Gastrocnemius medialis (tissue), 4 donors: ENCODE measurements at regions not wholly inside any gene's neighbourhood (a gene's known extent, or its start where the extent isn't known, plus 50 kb on each side); places are given as distances from the start of the nearest gene placed in this dataset.

ENCODE experiments used
- ATAC-seq, 2 donors: fragments of 150-250 bp; one replicate each; pipeline ENCODE4 v1.9.1; 2016
- DNase-seq, 2 donors: peaks; one replicate each; pipeline ENCODE4 v3.0.0-alpha.2; 2019
- H3K27ac ChIP-seq, 4 donors: fragments of 200-600 bp; sonication (generic); 1 replicate in 1 of 4; 2 replicates in 3 of 4; pipeline ENCODE4 v1.5.1; 2016 to 2018; ENCODE audit warnings: mild to moderate bottlenecking in 2 of 4, moderate library complexity in 1 of 4
- H3K27me3 ChIP-seq, 3 donors: fragments of 200-600 bp; sonication (generic) in 2 of 3; 1 replicate in 1 of 3; 2 replicates in 2 of 3; pipeline versions ENCODE4 v1.5.1 to v1.6.0; 2016 to 2019; ENCODE audit warnings: mild to moderate bottlenecking in 1 of 3, moderate library complexity in 1 of 3
- H3K36me3 ChIP-seq, 2 donors: fragments of 200-600 bp; sonication (generic) in 1 of 2; one replicate each; pipeline ENCODE4 v1.5.1; 2017 to 2018
- H3K4me1 ChIP-seq, 2 donors: fragments of 200-600 bp; sonication (generic) in 1 of 2; one replicate each; pipeline ENCODE4 v1.5.1; 2016 to 2017; ENCODE audit warnings: mild to moderate bottlenecking in 2 of 2
- H3K4me3 ChIP-seq, 4 donors: fragments of 200-600 bp; sonication (generic) in 3 of 4; 1 replicate in 1 of 4; 2 replicates in 3 of 4; pipeline ENCODE4 v1.5.1; 2016 to 2019; ENCODE audit warnings: mild to moderate bottlenecking in 2 of 4
- H3K9me3 ChIP-seq, 3 donors: fragments of 200-600 bp; sonication (generic) in 2 of 3; 1 replicate in 1 of 3; 2 replicates in 2 of 3; pipeline ENCODE4 v1.5.1; 2016 to 2019
- POLR2A ChIP-seq, 2 donors: fragments of 450-650 bp; IDR thresholded peaks; one replicate each; pipeline ENCODE4 v1.6.1; 2017; ENCODE audit warnings: antibody characterized with exemption in 2 of 2, mild to moderate bottlenecking in 2 of 2, moderate library complexity in 2 of 2
- in situ Hi-C, 4 donors: fragments of 200-750 bp; cut with MboI; loops; one replicate each; pipeline versions ENCODE4 v1.15.0 to v1.8.0; 2017; ENCODE audit warnings: low sequenced_read_pairs in 4 of 4
- intact Hi-C: fragments of 100-400 bp; cut with DNase I; formaldehyde crosslinking; loops from one replicate; pipeline ENCODE4 v1.15.1; 2023; ENCODE audit warnings: low total_unique reads
- TF ChIP-seq, protein P1 (sequence below), 5 experiments: fragments of 450-650 bp in 3 of 5; fragments of 200-600 bp in 2 of 5; sonication (generic) in 2 of 5; IDR thresholded peaks in 4 of 5; conservative IDR thresholded peaks in 1 of 5; 1 replicate in 4 of 5; 2 replicates in 1 of 5; pipeline ENCODE4 v1.5.1; 2016 to 2019; ENCODE audit warnings: antibody characterized with exemption in 5 of 5, mild to moderate bottlenecking in 3 of 5, moderate library complexity in 3 of 5

GRCh38 chr6:66896415-66896814, 1189.4 kb upstream of the EYS start:
- H3K27me3 ChIP-seq = no peaks in the 10 kb centered on the region
- in situ Hi-C loops (no loop called here), intact Hi-C loops (no loop called here)
- H3K36me3 ChIP-seq = no peaks in the 10 kb centered on the region
- no peaks in the 10 kb centered on the region for H3K9me3 ChIP-seq
- TF ChIP-seq POLR2A (IDR thresholded peaks at IDR 0.05) = no peak
- TF ChIP-seq, protein P1, sequence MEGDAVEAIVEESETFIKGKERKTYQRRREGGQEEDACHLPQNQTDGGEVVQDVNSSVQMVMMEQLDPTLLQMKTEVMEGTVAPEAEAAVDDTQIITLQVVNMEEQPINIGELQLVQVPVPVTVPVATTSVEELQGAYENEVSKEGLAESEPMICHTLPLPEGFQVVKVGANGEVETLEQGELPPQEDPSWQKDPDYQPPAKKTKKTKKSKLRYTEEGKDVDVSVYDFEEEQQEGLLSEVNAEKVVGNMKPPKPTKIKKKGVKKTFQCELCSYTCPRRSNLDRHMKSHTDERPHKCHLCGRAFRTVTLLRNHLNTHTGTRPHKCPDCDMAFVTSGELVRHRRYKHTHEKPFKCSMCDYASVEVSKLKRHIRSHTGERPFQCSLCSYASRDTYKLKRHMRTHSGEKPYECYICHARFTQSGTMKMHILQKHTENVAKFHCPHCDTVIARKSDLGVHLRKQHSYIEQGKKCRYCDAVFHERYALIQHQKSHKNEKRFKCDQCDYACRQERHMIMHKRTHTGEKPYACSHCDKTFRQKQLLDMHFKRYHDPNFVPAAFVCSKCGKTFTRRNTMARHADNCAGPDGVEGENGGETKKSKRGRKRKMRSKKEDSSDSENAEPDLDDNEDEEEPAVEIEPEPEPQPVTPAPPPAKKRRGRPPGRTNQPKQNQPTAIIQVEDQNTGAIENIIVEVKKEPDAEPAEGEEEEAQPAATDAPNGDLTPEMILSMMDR (IDR thresholded peaks at IDR 0.05 in 4 of 5, conservative IDR thresholded peaks at IDR 0.05 in 1 of 5) = no peak
- ATAC-seq (no peak), DNase-seq (no peak)
- H3K4me3 ChIP-seq = no peak overlapping the region
- H3K27ac ChIP-seq = no peak overlapping the region
- H3K4me1 ChIP-seq = no peaks in the 10 kb centered on the region

DNA sequence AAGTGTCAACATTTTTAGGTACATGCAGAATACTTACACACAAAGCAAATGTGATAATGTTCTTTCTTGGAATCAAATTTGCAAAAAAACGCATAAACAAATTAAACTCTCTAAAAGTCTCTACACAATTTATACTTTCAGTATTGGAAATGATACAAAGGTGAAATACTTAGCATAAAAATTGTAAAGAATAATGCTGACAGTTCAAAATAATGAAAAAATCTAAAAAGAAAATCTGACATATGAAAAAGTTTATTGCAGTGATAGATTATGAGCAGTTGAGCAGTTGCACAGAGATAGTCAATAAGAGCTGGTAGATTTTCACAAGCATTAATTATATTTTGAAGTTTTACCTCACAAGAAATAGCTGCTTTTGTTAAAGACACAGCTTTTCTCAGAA, 1176.4 kb upstream of the EYS start:
- Histone ChIP-seq H3K9me3 (no peaks in the 10 kb centered on the region), H3K27me3 (no peaks in the 10 kb centered on the region), H3K4me1 (no peaks in the 10 kb centered on the region), H3K27ac (no peak overlapping the region), H3K4me3 (no peak overlapping the region), H3K36me3 (no peaks in the 10 kb centered on the region)
- in situ Hi-C loops = no loop called here
- DNase-seq (no peak), ATAC-seq (no peak)
- intact Hi-C loops = no loop called here
- TF ChIP-seq, protein P1 (IDR thresholded peaks at IDR 0.05 in 4 of 5, conservative IDR thresholded peaks at IDR 0.05 in 1 of 5) = no peak
- no peak for TF ChIP-seq POLR2A (IDR thresholded peaks at IDR 0.05)

DNA sequence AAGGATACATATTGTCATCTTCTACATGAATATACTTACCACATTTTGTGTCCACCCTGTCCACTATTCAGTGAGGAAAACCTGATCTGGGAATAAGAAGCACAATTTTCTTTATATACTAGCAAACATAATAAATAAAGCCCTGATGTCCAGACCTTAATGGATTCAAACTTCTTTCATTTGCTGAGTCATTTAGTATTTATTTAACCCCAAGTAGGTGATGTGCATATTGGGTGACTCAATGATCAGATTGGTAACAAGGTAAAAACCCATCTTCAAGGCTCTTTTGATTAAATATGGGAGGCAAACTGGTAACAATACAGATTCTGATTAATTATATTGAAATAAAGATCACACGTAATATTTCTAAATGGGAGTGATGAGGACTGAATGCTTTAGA, 1159.8 kb upstream of the EYS start:
- no peaks in the 10 kb centered on the region for H3K4me1 ChIP-seq
- ATAC-seq (no peak), DNase-seq (no peak)
- H3K27ac ChIP-seq = no peak overlapping the region
- in situ Hi-C loops = no loop called here
- no peak for TF ChIP-seq POLR2A (IDR thresholded peaks at IDR 0.05)
- TF ChIP-seq, protein P1 (IDR thresholded peaks at IDR 0.05 in 4 of 5, conservative IDR thresholded peaks at IDR 0.05 in 1 of 5) = no peak
- no peaks in the 10 kb centered on the region for H3K36me3 ChIP-seq
- H3K4me3 ChIP-seq = no peak overlapping the region
- H3K27me3 ChIP-seq = no peaks in the 10 kb centered on the region
- intact Hi-C loops = no loop called here
- H3K9me3 ChIP-seq = no peaks in the 10 kb centered on the region

DNA sequence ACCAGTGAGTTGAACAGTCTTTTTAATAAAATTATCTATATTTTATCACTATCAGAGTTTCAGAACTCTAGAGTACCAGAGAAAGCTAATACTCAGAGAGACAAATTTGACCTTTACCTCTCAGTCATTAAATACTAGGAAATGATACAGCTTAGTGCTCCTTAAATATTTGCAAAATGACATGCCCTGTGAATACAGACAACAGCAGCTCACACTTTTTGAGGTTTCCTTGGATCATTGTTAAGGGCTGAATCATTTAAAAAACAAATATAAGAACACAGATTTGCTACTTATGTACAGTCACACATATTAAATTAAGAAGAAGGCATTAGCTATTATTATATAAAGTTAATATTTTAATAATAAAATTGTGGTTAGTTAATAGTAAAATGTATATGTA, 1158.7 kb upstream of the EYS start:
- in situ Hi-C loops = no loop called here
- H3K27me3 ChIP-seq = no peaks in the 10 kb centered on the region
- TF ChIP-seq, protein P1 (IDR thresholded peaks at IDR 0.05 in 4 of 5, conservative IDR thresholded peaks at IDR 0.05 in 1 of 5) = no peak
- TF ChIP-seq POLR2A (IDR thresholded peaks at IDR 0.05) = no peak
- no peak for DNase-seq
- H3K27ac ChIP-seq = no peak overlapping the region
- no peaks in the 10 kb centered on the region for H3K36me3 ChIP-seq
- intact Hi-C loops = no loop called here
- ATAC-seq = no peak
- no peak overlapping the region for H3K4me3 ChIP-seq
- no peaks in the 10 kb centered on the region for H3K9me3 ChIP-seq
- H3K4me1 ChIP-seq = no peaks in the 10 kb centered on the region

GRCh38 chr6:66861007-66861541, 1154.0 kb upstream of the EYS start:
- intact Hi-C loops (no loop called here), in situ Hi-C loops (no loop called here)
- DNase-seq = no peak
- H3K36me3 ChIP-seq = no peaks in the 10 kb centered on the region
- no peaks in the 10 kb centered on the region for H3K9me3 ChIP-seq
- TF ChIP-seq POLR2A (IDR thresholded peaks at IDR 0.05) = no peak
- TF ChIP-seq, protein P1 (IDR thresholded peaks at IDR 0.05 in 4 of 5, conservative IDR thresholded peaks at IDR 0.05 in 1 of 5) = no peak
- no peaks in the 10 kb centered on the region for H3K4me1 ChIP-seq
- H3K27me3 ChIP-seq = no peaks in the 10 kb centered on the region
- no peak overlapping the region for H3K4me3 ChIP-seq
- no peak overlapping the region for H3K27ac ChIP-seq
- ATAC-seq = no peak
